ENCODE measurements at regions not wholly inside any gene's neighbourhood (a gene's known extent, or its start where the extent isn't known, plus 50 kb on each side); places are given as distances from the start of the nearest gene placed in this dataset.
"Not testable (repeated sequence)": the region's sequence is repeated elsewhere in the genome, so short reads cannot be mapped to it uniquely, and the experiment has no call there.

DNA sequence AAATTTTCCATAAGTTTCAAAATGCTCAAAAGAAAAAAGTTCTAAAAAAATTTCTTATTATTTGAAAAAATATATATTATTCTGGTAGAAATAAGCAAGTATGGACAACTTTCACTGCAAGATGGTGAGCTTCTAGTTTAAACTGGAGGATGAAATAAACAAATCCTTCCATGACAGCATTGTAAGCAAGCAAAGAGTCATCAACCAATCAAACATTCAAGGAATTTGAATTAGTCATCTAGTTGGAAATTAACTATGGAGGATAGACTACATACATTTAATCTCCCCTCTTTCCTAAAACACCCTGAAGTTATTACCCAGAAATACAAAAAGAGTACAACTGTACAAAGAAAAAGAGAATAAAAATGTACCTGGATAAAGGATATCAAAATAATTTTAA, 51.0 kb upstream of the IRX5 start:
- DNase-seq (ENCODE audit: low read depth), result no peak
- H3K4me3 ChIP-seq (ENCODE audit: low read depth, low read length), result no peak overlapping the region

DNA sequence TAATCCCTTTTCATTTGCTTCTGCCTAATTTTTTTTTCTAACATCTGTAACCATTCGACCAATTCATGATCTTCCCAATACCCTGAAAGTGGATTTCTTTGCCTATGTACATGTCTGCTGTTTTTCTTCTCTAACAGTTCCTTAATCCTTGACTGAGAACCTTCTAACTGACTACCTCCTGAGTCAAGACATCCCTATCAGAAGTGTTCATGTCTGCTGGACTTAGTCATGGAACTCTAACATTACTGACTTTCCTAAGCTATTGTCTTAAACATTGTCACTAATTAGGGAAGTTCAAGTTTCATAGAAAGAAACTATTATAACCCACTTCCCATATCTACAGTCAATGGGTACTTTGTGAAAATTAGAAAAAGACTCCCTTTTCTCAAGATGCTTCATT, 52.4 kb upstream of the IRX5 start:
- H3K4me3 ChIP-seq (ENCODE audit: low read depth, low read length), result no peak overlapping the region
- no peak for DNase-seq (ENCODE audit: low read depth)

DNA sequence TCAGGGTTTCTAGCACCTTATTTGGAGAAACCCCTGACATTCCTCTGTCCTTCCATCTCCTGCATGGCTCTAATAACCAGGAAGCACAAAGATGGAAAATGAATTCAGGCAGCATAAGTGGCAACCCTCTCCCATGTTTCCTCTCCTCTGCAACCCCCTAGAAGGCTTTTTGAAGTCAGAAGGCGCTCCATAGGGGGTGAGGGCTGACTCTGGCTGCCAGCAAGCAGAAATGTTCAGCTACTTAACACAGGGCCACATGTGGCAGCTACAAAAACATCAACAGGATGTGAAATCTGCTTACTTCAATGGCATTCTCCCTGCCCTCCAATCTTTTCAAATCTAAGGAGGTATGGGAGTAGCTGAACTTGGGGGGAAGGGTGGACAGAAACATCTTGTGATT, 55.2 kb upstream of the IRX5 start:
- no peak overlapping the region for H3K4me3 ChIP-seq (ENCODE audit: low read depth, low read length)
- DNase-seq (ENCODE audit: low read depth), result no peak

DNA sequence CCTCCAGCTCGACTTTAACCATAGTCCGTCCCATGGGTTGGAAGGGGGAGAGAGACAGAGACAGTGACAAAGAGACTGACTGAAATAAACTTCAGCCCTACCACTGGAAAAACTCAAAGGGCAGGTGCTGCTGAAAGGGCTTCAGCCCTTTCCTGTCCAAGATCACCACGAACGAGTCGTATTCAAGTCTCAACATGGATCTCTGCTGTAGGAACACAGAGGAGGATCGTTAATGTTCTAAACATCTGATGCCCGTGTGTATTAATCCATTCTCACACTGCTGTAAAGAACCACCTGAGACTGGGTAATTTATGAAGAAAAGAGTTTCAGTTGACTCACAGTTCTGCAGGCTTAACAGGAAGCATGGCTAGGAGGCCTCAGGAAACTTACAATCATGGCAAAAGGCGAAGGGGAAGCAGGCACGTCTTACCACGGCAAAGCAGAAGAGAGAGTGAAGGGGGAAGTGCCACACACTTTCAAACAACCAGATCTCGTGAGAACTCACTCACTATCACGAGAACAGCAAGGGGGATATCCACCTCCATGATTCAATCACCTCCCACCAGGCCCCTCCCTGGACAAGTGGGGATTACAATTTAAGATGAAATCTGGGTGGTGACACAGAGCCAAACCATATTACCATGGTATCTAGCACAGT, 56.8 kb upstream of the IRX5 start:
- DNase-seq (ENCODE audit: low read depth), result not testable (repeated sequence)

DNA sequence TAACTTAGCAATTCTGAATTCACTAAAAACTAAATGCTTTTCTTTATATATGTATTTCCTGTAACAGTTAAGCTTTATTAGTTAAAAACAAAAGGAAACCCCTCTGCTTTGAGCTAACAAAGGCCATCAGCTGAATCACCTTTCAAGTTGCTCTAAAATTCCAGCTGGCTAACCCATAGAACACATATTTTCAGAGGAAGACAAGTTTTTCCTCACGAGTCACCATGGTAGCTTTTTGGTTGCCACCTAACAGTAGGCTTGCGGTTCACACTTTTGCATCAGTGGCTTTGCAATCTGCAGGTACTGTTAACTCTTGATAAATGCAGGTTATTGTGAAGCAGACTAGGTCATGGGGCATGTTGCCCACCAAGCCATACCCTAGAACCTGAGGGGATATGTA, 57.6 kb upstream of the IRX5 start:
- no peak overlapping the region for H3K4me3 ChIP-seq (ENCODE audit: low read depth, low read length)
- DNase-seq (ENCODE audit: low read depth), result no peak

More for the DNA sequence above, 56.8 kb upstream of the IRX5 start:
- H3K4me3 ChIP-seq (ENCODE audit: low read depth, low read length), result not testable (repeated sequence)

DNA sequence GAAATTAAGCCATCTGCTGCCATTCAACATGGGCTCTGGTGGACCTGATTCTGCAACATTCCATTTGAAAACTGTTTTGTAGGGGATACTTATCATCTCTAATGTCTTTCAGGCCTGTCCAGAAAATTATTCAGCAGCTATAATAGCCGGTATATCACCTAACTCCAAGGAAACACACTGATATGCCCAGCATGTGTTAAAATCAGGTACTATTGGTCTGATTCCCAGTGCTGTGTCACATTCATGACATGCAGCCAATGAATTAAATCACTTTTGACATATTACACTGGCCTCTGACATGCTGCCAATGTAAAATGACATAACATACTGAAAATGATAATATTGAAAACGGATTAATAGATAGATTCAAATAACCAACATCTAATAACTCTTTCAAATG, 60.5 kb upstream of the IRX5 start:
- DNase-seq (ENCODE audit: low read depth), result no peak
- no peak overlapping the region for H3K4me3 ChIP-seq (ENCODE audit: low read depth, low read length)

DNA sequence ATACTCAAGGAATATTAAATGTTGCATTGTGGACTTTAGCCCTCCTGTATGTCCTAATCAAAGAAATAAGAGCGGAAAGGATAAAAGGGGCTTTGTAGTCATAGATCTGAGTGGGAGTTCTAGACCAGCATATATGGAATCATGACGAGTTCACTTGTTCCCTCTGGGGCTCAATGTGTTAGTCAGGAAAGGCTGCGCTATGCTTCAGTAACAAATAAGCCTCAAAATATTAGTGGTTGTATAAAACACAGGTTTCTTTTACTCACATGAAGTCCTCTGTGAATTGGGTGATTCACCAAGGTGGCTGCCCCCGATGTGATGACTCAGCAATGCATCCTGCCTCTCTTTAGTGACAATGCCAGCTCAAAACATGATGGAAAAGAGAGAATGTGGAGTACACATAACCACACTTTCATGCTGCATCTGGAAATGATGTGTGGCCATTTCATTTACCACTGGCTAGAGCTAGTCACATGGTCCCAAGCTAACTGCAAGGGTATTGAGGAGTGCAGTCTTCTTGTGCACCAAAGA, 63.3 kb upstream of the IRX5 start:
- no peak for DNase-seq (ENCODE audit: low read depth)
- no peak overlapping the region for H3K4me3 ChIP-seq (ENCODE audit: low read depth, low read length)

DNA sequence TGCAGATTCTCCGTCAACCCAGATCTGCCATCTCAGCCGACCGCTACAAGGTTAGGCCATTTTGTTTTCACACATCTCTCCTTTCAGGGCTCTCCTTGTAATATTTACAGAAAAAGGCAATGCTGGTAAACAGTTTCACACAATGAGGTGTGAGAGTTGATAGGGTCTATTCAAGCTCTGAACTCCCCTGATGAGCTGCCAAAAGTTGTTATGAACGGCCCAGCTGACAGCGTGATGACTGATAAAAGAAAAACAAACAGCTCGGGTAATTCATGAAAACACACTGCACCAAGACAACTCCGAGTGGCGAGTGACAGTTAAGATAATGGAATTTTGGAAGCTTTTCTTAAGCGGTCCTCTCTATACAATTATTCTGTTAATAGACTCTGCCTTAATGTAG, 68.1 kb upstream of the IRX5 start:
- no peak overlapping the region for H3K4me3 ChIP-seq (ENCODE audit: low read depth, low read length)
- DNase-seq (ENCODE audit: low read depth), result no peak

DNA sequence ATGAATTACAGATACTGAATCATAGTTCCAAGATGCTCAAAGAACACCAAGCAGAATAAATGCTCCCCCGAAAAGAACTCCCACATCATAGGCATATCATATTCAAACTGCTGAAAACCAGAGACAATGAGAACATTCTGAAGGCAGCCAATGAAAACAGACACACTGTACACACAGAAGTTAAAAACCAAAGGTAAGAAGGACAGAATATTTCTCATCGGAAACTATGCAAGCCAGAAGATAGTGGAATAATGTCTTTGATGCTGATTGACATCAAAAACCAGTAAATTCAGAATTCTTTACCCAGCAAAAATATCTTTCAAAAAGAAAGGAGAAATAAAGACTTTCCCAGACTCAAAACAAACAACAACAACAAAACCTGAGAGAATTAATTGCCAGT, 73.8 kb upstream of the IRX5 start:
- no peak overlapping the region for H3K4me3 ChIP-seq (ENCODE audit: low read depth, low read length)
- no peak for DNase-seq (ENCODE audit: low read depth)

DNA sequence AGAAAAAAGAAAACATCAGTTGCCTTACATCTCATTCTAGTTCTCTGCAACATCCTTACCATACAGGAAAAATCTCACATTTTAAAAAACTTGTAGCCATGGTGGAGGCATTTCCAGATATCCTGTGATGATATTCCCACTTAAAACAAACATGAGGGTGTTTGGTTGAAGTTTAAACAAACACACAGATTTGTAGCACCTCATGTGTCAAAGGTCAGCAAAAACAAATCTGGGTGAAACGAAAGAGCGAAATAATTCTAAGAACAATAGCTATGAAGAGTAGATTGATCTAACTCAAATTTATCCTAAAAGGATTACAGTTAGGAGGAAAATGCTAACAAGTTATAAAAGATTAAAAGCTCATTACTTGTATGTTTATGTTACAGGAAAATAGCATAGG, 83.1 kb upstream of the IRX5 start:
- H3K4me3 ChIP-seq (ENCODE audit: low read depth, low read length), result no peak overlapping the region
- DNase-seq (ENCODE audit: low read depth), result no peak

DNA sequence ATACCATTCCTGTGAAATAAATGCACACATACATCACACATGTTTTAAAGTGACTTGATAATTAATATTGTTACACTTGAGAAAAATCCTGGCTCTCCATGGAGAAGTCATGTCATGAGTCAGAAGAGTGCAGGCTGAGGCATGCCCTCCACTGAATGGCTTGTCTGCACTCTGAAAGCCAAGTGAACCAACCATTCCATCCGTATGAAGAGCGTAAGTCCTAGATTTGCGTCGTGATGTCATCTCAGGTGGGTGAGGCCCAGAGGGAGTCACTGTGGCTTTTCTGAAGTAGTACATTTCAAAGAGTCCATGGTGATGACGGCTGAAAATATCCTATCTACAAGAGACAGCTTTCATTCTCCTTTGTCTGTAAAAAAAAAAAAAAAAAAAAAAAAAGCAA, 83.5 kb upstream of the IRX5 start:
- H3K4me3 ChIP-seq (ENCODE audit: low read depth, low read length), result no peak overlapping the region
- DNase-seq (ENCODE audit: low read depth), result no peak

DNA sequence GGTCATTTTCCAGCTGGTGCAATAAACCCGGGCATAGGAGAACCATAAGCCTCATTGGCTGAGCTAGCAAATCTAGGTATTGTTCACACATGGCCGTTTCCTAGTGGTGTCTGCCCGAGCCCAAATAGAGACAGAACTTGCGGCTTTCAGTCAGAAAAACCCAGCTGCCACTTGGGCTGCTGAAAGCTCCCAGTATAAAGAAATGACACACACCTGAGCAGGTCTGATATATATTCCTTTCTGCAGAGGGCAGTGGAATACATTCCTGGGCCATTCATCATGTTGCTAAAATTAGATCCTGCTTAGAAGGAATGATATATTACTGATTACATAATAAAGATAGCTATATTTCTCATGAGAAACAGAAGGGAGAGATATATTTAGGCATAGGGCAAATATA, 83.9 kb upstream of the IRX5 start:
- no peak overlapping the region for H3K4me3 ChIP-seq (ENCODE audit: low read depth, low read length)
- DNase-seq (ENCODE audit: low read depth), result no peak

GRCh38 chr16:54843424-54843750, 87.3 kb upstream of the IRX5 start:
- no peak for DNase-seq (ENCODE audit: low read depth)
- H3K4me3 ChIP-seq (ENCODE audit: low read depth, low read length), result no peak overlapping the region

DNA sequence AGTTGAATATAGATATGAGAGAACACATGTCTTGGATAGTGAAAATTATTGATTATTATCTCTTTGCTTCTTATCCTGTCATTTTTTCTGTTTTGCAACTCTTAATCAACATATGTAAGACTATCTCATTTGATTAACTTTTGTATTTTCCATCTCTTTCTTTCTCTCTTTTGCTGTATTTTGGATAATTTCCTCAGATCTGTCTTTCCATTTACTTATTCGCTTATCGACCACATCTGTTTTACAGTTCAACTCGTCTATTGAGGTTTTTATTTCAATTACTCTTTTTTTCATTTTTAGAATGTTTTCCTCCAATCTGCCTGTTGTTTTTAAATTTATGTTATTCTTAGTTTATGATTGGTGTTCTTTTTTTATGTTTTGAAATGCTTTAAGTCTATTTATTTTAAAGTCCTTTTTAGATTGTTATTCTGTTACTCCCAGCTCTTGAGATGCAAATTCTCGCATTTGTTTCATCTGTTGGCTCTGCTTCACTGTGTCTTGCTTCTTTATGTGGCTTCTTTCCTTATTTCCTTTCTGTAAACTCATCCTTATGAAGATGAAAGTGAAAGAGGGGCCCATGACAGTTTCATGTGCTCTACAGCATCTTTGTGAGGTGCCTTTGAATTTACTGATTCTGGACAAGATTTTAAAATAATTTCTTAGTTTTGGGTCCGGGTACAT, 87.8 kb upstream of the IRX5 start:
- DNase-seq (ENCODE audit: low read depth), result no peak
- no peak overlapping the region for H3K4me3 ChIP-seq (ENCODE audit: low read depth, low read length)

GRCh38 chr16:54829691-54830090, 101.0 kb upstream of the IRX5 start:
- no peak for DNase-seq (ENCODE audit: low read depth)
- no peak overlapping the region for H3K4me3 ChIP-seq (ENCODE audit: low read depth, low read length)

DNA sequence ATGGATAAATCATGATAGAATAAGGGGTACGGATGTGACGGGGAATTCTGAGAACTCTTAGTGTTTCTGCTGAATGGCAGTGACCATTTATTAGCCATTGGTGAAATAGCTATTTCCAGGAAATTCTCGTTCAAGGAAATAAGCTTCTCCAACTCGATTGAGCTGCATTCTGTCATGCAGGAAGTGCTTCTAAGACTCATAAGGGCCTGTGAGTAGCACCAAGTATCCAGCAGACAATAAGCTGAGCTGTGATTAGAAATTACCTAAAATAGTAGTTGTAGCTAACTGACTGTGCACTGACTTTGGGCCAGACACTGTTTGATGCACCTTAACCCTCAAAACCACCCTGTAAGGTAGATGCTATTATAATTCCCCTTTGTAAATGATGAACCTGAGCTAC, 107.8 kb upstream of the IRX5 start:
- no peak for DNase-seq (ENCODE audit: low read depth)
- H3K4me3 ChIP-seq (ENCODE audit: low read depth, low read length), result no peak overlapping the region

DNA sequence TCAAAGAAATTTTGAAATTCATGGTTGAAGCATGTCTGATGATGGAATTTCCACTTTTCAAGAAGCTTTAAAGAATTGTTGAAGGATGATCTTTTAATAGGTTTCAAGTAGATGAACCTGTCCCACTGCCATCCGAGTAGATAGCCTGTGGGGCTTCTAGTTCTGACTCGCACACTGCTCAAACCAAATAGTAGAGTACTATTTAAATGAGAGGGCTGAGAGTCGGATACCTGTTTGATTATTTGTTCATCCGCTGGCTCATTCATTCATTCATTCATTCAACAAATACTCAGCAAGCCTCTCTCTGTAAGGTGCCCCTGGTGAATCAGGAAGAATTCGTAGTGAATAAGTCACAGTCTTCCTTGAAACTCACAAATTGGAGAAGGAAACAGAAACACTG, 108.2 kb upstream of the IRX5 start:
- no peak overlapping the region for H3K4me3 ChIP-seq (ENCODE audit: low read depth, low read length)
- no peak for DNase-seq (ENCODE audit: low read depth)

GRCh38 chr16:54821731-54822130, 108.9 kb upstream of the IRX5 start:
- no peak for DNase-seq (ENCODE audit: low read depth)

DNA sequence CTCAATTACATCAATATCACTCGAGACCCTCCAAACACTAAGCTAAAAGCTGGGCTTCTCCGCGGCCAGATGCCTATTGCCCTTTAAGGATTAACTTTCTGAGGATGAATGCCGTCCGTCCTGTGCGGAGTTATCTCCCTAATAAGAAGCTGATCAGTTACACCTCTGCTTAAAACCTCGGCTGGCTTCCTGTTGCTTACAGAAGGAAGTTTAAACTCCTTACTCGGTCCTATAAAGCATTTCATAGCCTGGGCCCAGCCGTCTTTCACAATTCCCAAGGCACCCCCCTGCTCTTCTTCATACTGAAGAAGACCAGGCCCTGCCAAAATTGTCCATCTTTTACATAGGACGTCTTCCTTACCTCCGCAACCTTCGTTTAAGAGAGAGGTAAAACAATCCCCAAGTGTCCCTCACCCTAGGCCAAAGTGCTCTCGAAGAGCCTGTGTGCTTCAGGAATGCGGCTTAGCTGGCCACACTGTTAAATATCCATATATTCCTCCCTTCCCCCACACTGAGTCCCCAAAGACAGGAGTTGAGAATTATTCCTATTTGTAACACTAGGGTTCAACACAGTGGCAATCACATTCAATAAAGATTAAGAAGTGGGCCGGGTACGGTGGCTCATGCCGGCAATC, 112.6 kb upstream of the IRX5 start:
- H3K4me3 ChIP-seq (ENCODE audit: low read depth, low read length), result no peak overlapping the region
- no peak for DNase-seq (ENCODE audit: low read depth)

More at GRCh38 chr16:54821731-54822130, 108.9 kb upstream of the IRX5 start:
- no peak overlapping the region for H3K4me3 ChIP-seq (ENCODE audit: low read depth, low read length)

GRCh38 chr16:54817432-54817831, 113.2 kb upstream of the IRX5 start:
- peak; percentile 6 for DNase-seq (ENCODE audit: low read depth)
- H3K4me3 ChIP-seq (ENCODE audit: low read depth, low read length), result no peak overlapping the region

DNA sequence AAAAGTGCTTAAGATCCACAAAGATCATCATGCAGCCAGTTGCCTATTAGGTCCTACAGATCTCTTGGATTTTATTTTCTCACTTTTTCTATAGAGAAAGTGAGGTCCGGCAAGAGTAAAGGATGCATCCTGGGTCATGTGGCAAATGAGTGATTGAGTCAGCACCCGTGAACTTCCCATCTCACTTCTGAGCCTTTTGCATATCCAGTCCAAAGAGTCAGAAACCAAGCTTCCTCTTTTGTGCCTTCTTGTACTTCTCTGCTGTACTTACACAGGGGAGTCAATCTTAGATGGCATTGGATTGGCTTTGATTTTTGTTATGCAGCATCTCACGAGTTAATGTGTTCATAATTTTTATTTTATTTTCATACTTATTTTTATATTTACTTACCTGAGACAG, 114.2 kb upstream of the IRX5 start:
- H3K4me3 ChIP-seq (ENCODE audit: low read depth, low read length), result no peak overlapping the region
- no peak for DNase-seq (ENCODE audit: low read depth)

Measured in skeletal muscle cell (primary cell).